HG02981 (cell line): ENCODE measurements at regions not wholly inside any gene's neighbourhood (a gene's known extent, or its start where the extent isn't known, plus 50 kb on each side); places are given as distances from the start of the nearest gene placed in this dataset.

ENCODE experiments used
- ATAC-seq: cut with Tn5 transposase; IDR thresholded peaks from one replicate; pipeline ENCODE4 v1.9.1; 2021; ENCODE audit warnings: mild to moderate bottlenecking, moderate library complexity; ENCODE audit not compliant: unreplicated experiment

DNA sequence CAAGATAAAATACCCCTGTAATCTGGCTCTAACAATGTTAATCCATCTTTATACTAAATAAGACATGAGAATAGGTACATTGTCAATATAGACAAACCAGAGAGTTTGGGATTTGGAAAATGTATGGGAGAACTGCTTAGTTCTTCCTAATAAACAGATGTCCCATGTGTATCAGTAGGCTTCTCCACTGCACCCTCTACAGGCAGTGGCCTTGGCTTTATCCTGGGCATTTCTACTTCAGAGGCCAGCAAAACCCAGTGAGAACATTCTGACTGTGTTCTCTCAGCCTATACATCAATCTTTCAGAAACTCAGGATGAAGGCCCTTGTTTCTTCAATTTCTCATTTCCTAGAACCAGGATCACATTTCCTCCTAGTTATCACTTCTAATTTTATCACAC, 1167.5 kb upstream of the ACVR2A start:
- no peak for ATAC-seq

DNA sequence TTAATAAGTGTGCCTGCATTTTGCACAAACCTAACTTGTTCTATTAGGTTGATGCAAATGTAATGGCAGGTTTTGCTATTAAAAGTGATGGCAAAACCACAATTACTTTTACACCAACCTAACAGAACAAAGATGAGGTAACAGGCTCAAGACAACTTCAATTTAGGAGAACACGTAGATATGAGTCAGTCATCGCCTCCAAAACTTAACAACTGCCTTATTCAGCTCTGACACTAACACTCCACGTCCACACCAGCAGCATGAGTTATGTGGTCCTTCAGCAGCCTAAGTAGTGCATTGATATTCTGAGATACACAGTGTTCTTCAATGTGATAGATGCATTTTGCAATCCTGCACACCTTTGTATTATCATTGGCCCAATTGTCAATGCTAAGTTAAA, 1175.1 kb upstream of the ACVR2A start:
- no peak for ATAC-seq

DNA sequence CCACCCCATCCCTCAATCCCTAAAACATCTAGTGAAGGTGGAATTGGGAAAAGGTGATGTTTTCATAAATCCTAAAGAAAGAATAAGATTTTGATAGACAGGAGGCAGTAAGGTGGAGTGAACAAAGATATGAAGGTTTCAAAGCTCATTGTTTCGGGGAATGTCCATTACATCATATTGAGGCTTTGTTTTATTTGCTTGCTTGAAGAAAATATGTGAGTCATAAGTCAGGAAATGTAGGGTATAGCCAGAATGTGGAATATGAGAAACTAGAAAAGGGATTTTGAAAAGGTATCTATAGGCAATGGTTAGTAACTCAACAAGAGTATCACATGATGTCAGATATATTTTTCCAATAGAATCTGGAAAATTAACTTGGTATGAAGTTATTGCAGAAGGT, 1178.5 kb upstream of the ACVR2A start:
- ATAC-seq: no peak

DNA sequence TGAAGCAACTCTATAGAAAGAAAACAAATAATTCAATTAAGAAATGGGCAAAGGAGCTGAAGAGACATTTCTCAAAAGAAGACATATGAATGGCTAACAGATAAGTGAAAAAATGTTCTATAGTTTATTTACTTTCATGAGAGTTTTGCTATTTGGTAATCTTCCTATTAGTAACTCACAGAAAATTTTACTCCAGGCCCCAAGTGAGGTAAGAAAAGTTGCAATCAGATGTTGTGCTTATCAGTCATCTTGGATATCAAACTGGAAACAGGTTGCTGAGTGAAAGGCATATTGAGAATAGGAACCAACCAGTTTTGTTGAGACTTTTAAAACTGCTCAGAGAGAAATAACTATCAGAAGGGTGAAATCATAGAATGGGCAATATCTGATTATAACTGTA, 1179.0 kb upstream of the ACVR2A start:
- ATAC-seq: no peak

DNA sequence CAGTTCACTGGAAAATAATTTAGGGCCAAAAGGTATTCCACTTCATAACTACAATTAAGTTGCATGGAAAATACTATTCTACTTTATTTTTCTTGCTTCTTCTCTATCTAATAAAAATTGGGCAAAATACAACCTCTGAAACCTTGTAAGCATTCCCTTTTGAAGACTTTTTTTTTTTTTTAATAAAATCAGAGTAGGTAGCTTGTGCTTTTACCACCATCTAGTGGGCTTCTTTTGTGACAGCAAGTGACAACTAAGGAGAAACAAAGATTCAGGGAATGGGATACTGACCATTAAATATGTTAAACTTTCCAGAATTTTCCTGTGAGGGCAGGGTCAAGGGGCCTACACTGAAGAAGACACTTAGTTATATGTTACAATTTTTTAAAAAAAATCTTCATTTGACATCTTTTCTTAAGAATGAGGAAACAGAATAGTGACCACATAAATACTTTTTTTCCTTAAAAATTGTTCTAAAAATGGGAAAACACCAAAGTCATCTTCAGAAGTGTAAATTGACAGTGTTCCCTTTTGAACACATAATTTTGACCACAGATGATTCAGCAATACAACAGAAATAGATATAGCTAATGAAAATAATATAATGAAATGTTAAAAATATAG, 1183.2 kb upstream of the ACVR2A start:
- no peak for ATAC-seq

DNA sequence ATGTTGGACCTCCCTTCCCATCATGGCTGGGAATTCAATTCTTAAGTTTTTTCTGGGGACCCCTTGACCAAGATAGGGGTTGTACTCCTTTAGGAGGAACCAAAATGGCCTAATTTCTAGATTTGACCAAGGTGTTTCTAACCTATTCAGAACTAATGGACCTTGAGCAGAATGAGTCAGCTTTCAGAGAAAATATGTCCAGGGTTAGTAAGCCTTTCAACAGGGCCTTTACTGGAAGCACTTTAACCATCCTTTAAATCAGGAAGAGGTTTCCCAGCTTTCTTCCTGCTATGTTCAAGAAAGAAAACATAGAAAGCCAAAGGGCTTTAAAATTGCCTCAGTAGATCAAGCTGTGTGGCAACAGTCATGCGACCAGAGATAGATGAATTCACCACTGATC, 1184.9 kb upstream of the ACVR2A start:
- no peak for ATAC-seq

DNA sequence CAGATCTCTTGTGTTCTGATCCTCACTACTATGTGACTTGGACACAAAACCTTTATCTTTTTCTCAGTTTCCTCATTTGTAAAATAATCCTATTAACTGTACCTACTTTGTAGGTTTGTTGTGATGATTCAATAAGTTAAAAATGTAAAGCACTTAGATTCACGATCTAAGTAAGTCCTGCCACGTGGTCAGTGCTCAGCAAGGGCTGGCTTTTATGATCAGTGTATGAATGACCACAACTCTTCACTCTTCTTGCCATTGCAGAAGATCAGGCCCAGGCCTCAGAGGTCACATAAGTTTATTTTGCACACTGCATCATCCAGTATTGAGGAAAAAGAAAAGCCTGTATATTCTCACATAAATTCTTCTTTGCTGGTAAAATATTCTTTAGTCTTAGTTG, 1192.5 kb upstream of the ACVR2A start:
- ATAC-seq: no peak

DNA sequence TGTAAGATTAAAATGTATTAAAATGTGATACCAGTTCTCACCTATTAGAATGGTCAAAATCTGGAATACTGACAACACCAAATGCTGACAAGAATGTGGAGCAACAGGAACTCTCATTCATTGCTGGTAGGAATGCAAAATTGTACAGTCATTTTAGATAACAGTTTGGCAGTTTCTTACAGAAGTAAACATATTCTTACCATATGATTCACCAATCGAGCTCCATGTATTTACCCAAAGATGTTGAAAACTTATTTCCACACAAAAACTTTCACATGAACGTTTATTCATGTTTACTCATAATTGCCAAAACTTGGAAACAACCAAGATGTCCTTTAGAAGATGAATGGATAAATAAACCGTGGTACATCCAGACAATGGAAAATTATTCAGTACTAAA, 1193.5 kb upstream of the ACVR2A start:
- no peak for ATAC-seq

DNA sequence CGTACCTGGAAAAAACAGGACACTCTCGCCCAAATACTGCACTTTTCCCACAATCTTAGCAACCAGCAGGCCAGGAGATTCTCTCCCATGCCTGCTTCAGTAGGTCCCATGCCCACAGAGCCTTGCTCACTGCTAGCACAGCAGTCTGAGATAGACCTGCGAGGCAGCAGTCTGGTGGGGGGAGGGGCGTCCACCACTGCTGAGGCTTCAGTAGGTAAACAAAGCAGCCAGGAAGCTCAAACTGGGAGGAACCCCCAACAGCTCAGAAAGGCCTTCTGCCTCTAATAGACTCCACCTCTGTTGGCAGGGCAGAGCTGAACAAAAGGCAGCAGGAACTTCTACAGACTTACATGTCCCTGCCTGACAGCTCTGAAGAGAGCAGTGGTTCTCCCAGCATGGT, 1202.8 kb upstream of the ACVR2A start:
- no peak for ATAC-seq

DNA sequence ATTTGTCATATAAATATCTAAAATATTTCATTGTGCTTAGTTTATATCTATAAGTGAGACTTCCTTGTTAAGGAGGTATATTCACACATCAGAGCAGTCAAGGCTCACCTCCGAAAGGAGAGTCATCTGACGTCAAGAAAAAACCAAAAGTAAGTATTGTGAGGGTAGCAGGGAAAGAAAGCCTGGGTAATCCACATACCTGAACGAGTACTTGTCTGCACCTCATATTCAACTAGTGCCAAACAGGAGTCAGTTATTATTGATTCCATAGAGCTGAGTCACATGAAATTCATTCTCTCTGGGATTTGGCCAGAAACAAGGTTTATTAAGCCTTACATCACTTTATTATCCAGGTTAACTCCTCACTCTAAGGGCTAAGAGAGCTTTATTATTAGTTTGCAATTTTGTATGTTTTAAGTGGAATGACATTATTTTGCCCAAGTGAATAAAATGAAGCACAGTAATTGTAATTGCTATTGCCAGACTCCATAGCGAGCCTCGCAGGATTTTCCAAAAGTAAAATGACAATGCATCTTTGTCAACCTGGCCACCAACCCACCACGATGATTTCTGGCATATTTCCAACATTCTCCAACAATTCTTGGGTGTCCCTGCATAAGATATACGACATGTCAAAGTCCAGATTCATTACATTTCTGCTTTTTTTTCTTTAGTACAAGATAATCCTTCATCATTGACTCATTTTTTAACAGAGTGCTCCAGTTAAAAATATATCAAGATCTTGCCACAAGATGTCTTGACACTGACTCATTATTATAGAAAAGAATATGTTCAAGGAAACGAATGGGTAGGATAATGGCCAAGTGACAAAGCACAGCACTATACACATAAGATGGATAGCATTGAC, 1210.4 kb upstream of the ACVR2A start:
- no peak for ATAC-seq

DNA sequence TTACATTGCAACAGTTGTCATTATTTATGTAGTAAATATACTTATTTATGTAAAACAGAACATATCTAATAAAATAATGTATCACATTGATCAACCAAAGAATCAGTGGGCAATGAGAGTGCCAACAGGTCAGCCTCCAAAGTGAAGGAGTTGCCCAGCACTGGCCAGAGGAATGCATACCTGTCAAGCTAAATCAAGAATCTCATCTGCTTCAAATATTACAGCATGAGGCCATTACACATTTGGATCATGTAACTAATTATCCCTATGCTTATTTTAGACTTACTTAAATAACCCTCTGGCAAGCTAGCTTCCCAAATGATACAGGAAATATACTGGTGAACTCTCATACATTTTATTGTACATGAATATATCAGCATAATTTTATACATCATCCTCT, 1211.7 kb upstream of the ACVR2A start:
- ATAC-seq: no peak

DNA sequence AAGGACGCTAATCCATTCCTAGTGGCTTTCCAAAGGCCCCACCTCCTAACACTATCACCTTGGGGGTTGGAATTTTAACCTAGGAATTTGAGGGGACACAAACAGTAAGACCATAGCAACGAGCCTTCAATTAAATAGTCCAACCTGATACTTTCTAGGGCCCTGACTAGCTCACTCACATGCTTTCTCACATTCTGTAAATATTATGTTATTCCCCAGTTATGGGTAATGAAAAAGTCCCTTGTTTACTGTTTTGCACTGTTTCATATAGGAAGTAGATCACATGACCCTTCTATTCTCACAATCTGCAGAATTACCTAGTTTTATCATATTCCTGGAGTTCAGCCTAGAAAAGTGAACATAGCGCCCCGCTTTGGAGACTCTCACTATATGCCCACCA, 1212.1 kb upstream of the ACVR2A start:
- no peak for ATAC-seq

DNA sequence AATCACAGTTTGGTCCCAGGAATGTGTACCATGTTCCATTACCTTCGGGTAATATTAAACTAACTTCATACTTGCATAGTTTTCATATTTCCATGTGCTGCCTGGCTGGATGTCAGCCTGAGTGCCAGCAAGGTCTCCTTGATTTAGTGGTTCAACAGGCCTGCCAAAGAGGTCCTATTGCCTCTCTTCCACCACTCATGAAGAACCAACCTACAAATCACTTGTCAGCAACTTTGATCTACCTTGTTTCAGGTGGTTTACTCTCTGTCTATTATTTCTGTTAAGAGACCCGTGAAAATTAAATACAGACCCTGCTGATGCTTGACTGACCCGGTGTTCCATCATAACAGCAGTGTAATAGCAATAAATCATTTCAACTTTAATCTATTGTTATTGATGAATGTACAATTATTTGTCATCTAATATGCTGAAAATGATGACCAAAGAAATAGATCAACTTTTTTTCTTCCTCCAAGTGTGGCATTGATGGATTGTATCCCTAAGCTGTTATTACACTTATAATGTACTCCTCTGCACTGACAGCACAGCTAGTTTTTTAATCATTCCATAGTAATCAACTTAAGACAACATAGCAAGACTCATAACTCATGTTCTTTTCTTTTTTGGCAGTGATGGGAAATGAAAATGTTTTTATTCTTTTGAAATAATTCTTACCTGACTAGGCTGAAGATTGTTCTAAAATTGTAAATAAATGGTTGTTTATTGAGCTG, 1220.2 kb upstream of the ACVR2A start:
- no peak for ATAC-seq

DNA sequence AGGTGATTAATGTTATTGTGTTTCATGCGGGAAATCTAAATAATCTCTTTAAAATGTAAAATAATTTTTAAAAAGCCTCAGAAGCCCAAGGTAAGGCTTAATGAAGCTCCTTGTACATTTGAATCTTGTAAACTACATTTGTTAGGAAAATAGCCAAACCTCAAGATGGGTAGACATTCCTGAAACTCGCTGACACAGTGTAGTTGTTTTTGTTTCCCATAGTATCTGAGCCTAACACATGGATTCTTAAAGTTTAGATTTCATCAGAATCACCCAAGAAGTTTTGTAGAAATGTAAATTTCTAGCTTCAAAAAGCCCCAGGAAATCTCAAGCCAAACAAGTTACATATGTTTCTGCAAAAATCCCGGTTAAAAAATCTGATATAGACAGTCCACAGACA, 1221.1 kb upstream of the ACVR2A start:
- no peak for ATAC-seq

DNA sequence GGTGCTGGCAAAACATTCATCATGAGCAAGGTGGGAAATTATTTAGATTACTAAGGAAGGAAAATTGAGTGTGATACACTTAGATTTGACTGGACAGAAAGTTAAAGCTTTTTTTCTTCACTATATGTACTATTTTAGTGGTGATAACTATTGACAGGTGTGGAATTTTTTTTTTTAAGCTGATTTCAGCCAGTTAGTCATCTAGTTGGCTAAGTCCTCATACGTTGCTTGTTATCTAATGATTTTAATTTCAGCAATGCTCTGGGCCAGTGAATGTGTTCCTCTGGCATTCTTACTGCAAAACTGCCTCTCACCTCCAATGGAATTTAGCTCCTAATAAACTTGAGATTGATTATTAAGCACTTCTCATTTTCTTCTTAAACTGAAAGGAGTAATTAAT, 1223.2 kb upstream of the ACVR2A start:
- no peak for ATAC-seq

DNA sequence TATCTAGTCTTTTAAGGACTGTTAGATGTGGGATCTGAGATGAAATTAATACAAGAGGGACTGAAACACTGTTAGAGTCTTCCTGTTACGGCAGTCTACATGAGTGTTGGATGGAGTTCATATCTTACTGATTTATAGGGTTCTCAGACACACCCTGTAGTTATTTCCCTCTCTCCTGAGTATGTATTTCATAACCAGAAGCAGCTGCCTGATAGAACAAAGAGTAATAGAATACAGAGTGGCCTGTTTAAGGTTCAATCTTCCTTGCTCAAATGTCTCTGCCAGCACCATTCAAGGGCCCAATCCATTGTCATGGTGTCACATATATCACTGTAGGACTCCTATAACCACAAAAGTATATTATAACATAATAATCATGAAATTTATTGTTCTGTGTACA, 1229.1 kb upstream of the ACVR2A start:
- ATAC-seq: no peak

DNA sequence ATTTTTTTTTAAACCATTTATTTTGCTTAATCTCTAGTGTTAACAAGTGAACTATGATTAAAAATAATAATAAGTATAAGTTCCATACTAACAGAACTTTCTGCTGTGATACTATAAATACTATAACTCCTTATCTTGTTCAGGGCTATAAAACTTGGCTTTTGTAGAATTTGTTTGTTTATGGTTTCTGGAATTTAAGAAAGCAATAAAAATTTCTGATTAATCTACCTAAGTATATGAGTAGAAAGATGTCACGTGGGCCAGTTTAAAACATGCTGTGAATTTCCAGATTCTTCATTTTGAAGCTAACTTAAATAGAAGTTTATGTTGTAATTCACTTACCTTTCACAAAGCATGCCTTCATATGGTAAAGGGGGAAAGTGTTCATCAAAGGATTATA, 1236.3 kb upstream of the ACVR2A start:
- no peak for ATAC-seq

DNA sequence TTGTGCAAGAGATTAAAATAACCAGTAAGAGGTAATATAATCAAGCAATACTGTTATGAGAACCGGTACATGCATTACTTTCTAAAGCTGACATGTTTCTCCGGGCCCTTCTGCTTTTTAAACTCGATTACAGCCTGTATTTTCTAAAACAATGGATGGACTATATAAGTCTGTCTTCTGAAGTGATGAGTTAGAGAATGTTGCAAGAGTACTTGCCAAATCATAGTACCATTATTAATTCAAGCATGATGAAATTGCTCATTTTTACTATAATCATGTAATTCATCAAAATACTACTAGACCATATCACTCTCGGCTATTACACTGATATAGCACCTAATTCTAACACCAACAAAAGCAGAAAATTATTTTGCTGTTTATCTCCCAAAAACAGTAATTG, 1240.3 kb upstream of the ACVR2A start:
- no peak for ATAC-seq

DNA sequence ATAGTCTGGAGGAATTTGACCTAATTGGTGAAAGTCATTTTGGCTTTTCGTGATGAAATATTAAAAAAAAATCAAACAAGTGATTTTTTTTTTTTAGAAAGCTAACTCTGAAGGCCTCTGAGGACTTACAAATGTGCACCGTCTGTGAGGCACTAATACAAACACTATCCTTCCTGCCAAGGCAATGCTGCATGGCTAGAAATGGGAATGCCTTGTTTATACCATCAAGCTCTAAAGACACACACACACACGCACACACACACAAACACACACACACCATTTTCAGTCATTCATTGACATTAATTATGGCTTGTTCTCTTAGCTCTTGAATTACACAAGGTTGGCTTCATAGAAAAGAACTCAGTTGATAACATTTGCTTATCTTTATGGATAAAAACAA, 1242.0 kb upstream of the ACVR2A start:
- ATAC-seq: no peak

DNA sequence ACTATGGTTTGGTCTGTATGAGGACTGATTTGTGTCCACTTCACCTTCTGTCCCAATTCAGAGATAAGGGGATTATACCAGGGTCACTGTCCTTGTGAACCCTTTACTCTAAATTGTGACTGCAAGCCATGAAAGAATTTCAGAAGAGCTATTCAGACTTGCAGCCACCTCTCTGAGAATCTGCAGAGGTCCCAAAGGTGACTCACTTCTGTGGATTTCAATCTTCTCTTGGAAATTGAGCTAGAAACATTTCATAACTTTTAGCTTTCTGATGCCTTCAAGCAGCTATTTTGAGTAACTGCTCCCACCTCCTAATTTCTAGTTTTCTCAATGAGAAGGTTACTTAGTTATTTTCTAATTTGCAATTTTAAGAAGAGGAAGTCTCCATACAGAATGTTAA, 1242.4 kb upstream of the ACVR2A start:
- ATAC-seq: no peak

DNA sequence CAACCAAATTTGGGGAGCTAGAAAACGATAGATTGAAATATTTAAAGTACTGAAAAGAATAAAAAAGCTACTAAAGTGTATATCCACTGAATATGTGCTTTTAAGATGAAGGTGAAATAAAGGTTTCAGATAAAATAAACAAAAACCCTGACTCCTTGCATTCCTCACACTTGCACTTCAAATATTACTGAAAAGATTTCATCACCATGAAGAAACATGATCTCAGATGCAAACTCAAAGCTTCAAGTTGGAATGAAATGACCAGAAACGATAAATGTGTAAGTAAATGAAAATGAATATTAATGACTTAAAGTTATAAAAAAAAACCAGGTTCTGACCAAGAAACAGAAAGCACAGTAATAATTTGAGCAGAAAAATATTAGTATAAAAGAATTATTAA, 1246.0 kb upstream of the ACVR2A start:
- ATAC-seq: no peak

DNA sequence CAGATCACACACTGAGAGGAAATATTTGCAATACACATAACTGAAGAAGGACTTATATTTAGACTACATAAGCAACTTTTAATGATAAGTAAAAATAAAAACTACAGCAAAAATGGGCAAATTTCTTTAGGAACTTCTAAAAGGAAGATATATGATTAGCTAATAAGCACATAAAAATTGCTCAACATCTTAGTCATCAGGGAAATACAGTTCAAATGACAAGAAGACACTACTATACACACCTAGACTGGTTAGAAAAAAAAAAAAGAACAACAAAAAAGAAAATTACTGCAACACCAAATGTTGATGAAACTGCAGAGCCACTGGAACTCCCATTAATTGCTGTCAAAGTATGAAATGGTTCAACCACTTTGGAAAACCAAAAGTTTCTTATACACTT, 1247.5 kb upstream of the ACVR2A start:
- no peak for ATAC-seq
